Astrocyte (in vitro differentiated cells and primary cell): ENCODE measurements at regions not wholly inside any gene's neighbourhood (a gene's known extent, or its start where the extent isn't known, plus 50 kb on each side); places are given as distances from the start of the nearest gene placed in this dataset.

Experiments
- CTCF ChIP-seq: IDR thresholded peaks from 2 replicates; pipeline ENCODE4 v1.5.1; 2011; ENCODE audit warnings: low read depth, mild to moderate bottlenecking, inconsistent platforms, low read length, moderate library complexity; ENCODE audit not compliant: insufficient read depth
- EZH2 ChIP-seq: IDR thresholded peaks from 2 replicates; pipeline ENCODE4 v1.6.1; 2012; ENCODE audit warnings: mild to moderate bottlenecking, low read length, inconsistent platforms; ENCODE audit not compliant: insufficient read depth

GRCh38 chr1:17935230-17935629 is 172.4 kb upstream of the IGSF21 start:
- TF ChIP-seq CTCF = no peak
- no peak for TF ChIP-seq EZH2
